CD4-positive, alpha-beta T cell treated with Interleukin-4 for 4 hours (primary cell): ENCODE measurements at regions not wholly inside any gene's neighbourhood (a gene's known extent, or its start where the extent isn't known, plus 50 kb on each side); places are given as distances from the start of the nearest gene placed in this dataset.

Experiments
- DNase-seq: peaks from one replicate; pipeline ENCODE4 v3.0.0-alpha.2; 2020

GRCh38 chr15:77702211-77702957 is 69.7 kb upstream of the LINGO1 start:
- no peak for DNase-seq

GRCh38 chr15:77698481-77698880 is 65.8 kb upstream of the LINGO1 start:
- no peak for DNase-seq

- DNase-seq = no peak
Measured at GRCh38 chr15:77697893-77698292, 65.2 kb upstream of the LINGO1 start.

- DNase-seq = no peak
Measured at GRCh38 chr15:77696871-77697270, 64.2 kb upstream of the LINGO1 start.

- DNase-seq = no peak
Measured at GRCh38 chr15:77695961-77696582, 63.4 kb upstream of the LINGO1 start.

GRCh38 chr15:77695548-77695947 is 62.8 kb upstream of the LINGO1 start:
- no peak for DNase-seq

GRCh38 chr15:77693576-77693975 is 60.9 kb upstream of the LINGO1 start:
- DNase-seq = no peak

- no peak for DNase-seq
Measured at GRCh38 chr15:77692614-77693013, 59.9 kb upstream of the LINGO1 start.

- no peak for DNase-seq
Measured at GRCh38 chr15:77691607-77692006, 58.9 kb upstream of the LINGO1 start.

- no peak for DNase-seq
Measured at GRCh38 chr15:77689821-77690220, 57.1 kb upstream of the LINGO1 start.

GRCh38 chr15:77688693-77689092 is 56.0 kb upstream of the LINGO1 start:
- no peak for DNase-seq

GRCh38 chr15:77688266-77688665 is 55.6 kb upstream of the LINGO1 start:
- no peak for DNase-seq

- DNase-seq = no peak
Measured at GRCh38 chr15:77685082-77685815, 52.5 kb upstream of the LINGO1 start.

- no peak for DNase-seq
Measured at GRCh38 chr15:77684341-77685081, 51.8 kb upstream of the LINGO1 start.

GRCh38 chr15:77682564-77682963 is 49.9 kb upstream of the LINGO1 start:
- DNase-seq = no peak
